K562 (cell line): ENCODE measurements at regions not wholly inside any gene's neighbourhood (a gene's known extent, or its start where the extent isn't known, plus 50 kb on each side); places are given as distances from the start of the nearest gene placed in this dataset.
"Not testable (repeated sequence)": the region's sequence is repeated elsewhere in the genome, so short reads cannot be mapped to it uniquely, and the experiment has no call there.

Experiments
- ATAC-seq: fragments of 200-7000 bp; cut with Tn5 transposase; 3 replicates; pipeline ENCODE4 v1.9.1; 2020; ENCODE audit warnings: moderate library complexity
- BruUV-seq: library from RNA; stranded (reverse); fragments of 400-500 nt; replicated peaks from 2 replicates; lab custom pipeline; 2021; lab: Mats Ljungman, UMichigan
- CTCF ChIA-PET: fragments of 300-600 bp; formaldehyde crosslinking; extraction: SDS; loops from one replicate; lab custom pipeline; 2021; ENCODE audit warnings: low intra/inter-chr PET ratio; lab: Yijun Ruan, JAX
- POLR2A ChIA-PET: fragments of 300-600, 350-650 bp; sonication (Branson Sonifier 250); formaldehyde crosslinking; extraction: SDS; loops from one replicate; lab custom pipeline; 2021; ENCODE audit warnings: antibody characterized with exemption, inconsistent platforms; lab: Yijun Ruan, JAX
- DNase-seq, 4 experiments: peaks; one replicate each; pipeline versions ENCODE4 v3.0.0 to v3.0.0-alpha.2; 2011 to 2018; ENCODE audit warnings: low spot score in 3 of 4, mixed read lengths in 3 of 4; ENCODE audit errors: extremely low read depth in 1 of 4
- FAIRE-seq: peaks from 2 replicates; lab custom pipeline; 2011; peaks lifted over from hg19 to GRCh38; lab: Jason Lieb, UNC
- H2AFZ ChIP-seq: 2 replicates; pipeline ENCODE4 v1.6.0; 2011; ENCODE audit warnings: low read depth, low read length, control low read depth, inconsistent platforms
- H3K27ac ChIP-seq: fragments of 200-600 bp; 3 replicates; pipeline ENCODE4 v1.8.0; 2011; ENCODE audit warnings: low read depth, mild to moderate bottlenecking, control low read depth, inconsistent platforms, low read length, moderate library complexity, mixed read lengths; ENCODE audit errors: extremely low read depth
- H3K27me3 ChIP-seq, 2 experiments: fragments of 300-600 bp in 1 of 2; 2 replicates in 1 of 2; 3 replicates in 1 of 2; pipeline versions ENCODE4 v1.6.0 to v1.8.0; 2011; ENCODE audit warnings: inconsistent platforms in 2 of 2, low read length in 2 of 2, mild to moderate bottlenecking in 1 of 2, mixed read lengths in 1 of 2, moderate library complexity in 1 of 2; ENCODE audit not compliant: control insufficient read depth in 2 of 2, insufficient read depth in 2 of 2
- H3K36me3 ChIP-seq: fragments of 300-600 bp; 3 replicates; pipeline ENCODE4 v1.8.0; 2011; ENCODE audit warnings: mild to moderate bottlenecking, low read length, inconsistent platforms; ENCODE audit not compliant: control insufficient read depth, insufficient read depth
- H3K4me1 ChIP-seq, 2 experiments: fragments of 200-600 bp in 1 of 2; replicated peaks in 1 of 2; 2 replicates in 1 of 2; 3 replicates in 1 of 2; pipeline versions ENCODE4 v1.5.1 to v1.8.0; 2011; ENCODE audit warnings: inconsistent platforms in 2 of 2, low read length in 2 of 2, mild to moderate bottlenecking in 1 of 2, mixed read lengths in 1 of 2, moderate library complexity in 1 of 2; ENCODE audit not compliant: control insufficient read depth in 2 of 2, insufficient read depth in 2 of 2
- H3K4me2 ChIP-seq: 2 replicates; pipeline ENCODE4 v1.6.1; 2011; ENCODE audit warnings: low read length, control low read depth, inconsistent platforms, mixed read lengths; ENCODE audit not compliant: insufficient read depth
- H3K4me3 ChIP-seq: fragments of 200-600 bp; sonication (generic), shearing (Covaris generic); 2 replicates; pipeline ENCODE4 v1.5.1; 2016; ENCODE audit warnings: control low read depth, inconsistent platforms
- H3K79me2 ChIP-seq: fragments of 200-600 bp; 3 replicates; pipeline ENCODE4 v1.8.0; 2011; ENCODE audit warnings: low read length, inconsistent platforms; ENCODE audit not compliant: control insufficient read depth, insufficient read depth
- H3K9ac ChIP-seq, 2 experiments: 2 replicates each; pipeline versions ENCODE4 v1.6.0 to v1.6.1; 2011; ENCODE audit warnings: low read depth in 2 of 2, low read length in 2 of 2, control low read depth in 1 of 2, inconsistent platforms in 1 of 2, mild to moderate bottlenecking in 1 of 2, mixed read lengths in 1 of 2; ENCODE audit not compliant: insufficient read depth in 1 of 2
- H3K9me1 ChIP-seq: one replicate; pipeline ENCODE4 v1.6.0; 2011; ENCODE audit warnings: inconsistent platforms, mild to moderate bottlenecking, low read length, moderate library complexity; ENCODE audit not compliant: control insufficient read depth, insufficient read depth
- H3K9me3 ChIP-seq: replicated peaks from 2 replicates; pipeline ENCODE4 v1.5.1; 2011; ENCODE audit warnings: low read depth, low read length, inconsistent platforms; ENCODE audit not compliant: control insufficient read depth, insufficient read depth
- H4K20me1 ChIP-seq: replicated peaks from 2 replicates; pipeline ENCODE4 v1.6.1; 2011; ENCODE audit warnings: low read length, inconsistent platforms, mixed read lengths; ENCODE audit not compliant: control insufficient read depth, insufficient read depth
- FOXP4 ChIP-seq: sonication (generic); formaldehyde crosslinking; IDR thresholded peaks from 2 replicates; pipeline ENCODE4 v1.8.0; 2022; ENCODE audit warnings: mild to moderate bottlenecking, missing genetic modification reagents, borderline replicate concordance
- NCOR1 ChIP-seq: fragments of 450-650 bp; IDR thresholded peaks from 2 replicates; pipeline ENCODE4 v1.6.1; 2016; ENCODE audit warnings: mild to moderate bottlenecking, moderate library complexity
- YBX1 ChIP-seq: fragments of 450-650 bp; IDR thresholded peaks from 2 replicates; pipeline ENCODE4 v1.7.1; 2016; ENCODE audit warnings: mild to moderate bottlenecking
- ZNF785 ChIP-seq: fragments of 250-450 bp; sonication (Bioruptor Pico); IDR thresholded peaks from 2 replicates; pipeline ENCODE4 v1.4.0; 2020; ENCODE audit warnings: mild to moderate bottlenecking
- WGBS: fragments of 100-300 bp; shearing (Covaris generic); methylation state at CpG from one replicate; pipeline ENCODE4 v1.1.6; 2016; ENCODE audit warnings: low coverage, mixed read lengths; ENCODE audit not compliant: insufficient coverage; ENCODE audit errors: missing lambda C conversion rate; 5-methylcytosine and 5-hydroxymethylcytosine counted together
- in situ Hi-C: fragments of 300-500 bp; cut with MboI; formaldehyde crosslinking; loops from 4 replicates; pipeline ENCODE4 v1.15.0; 2018; ENCODE audit warnings: inconsistent platforms, mixed read lengths
- intact Hi-C: fragments of 100-400 bp; cut with micrococcal nuclease; formaldehyde crosslinking; loops from 2 replicates; pipeline ENCODE4 v1.14.2; 2022

DNA sequence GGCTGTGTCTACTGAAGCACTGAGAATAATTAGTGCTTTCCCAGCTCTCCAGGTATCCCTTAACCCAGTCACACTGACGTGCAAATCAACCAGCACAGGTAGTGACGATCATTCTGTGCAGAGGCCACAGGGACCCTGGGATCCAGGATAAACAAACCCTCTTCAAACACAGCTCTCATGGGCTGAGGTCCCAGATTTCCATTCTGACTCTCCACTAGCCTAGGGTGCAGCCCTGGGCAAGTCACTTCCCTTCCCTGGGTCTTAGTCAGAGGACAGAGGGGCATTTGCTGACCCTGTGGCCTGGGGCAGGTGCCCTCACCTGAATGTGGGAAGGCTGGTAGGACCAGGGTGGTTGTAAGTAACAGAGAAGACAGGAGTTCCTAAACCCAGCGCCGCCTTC is 724.7 kb downstream of the MATN1 start (continued):
- TF ChIP-seq FOXP4 (CRISPR knock-in tag) (no peak), YBX1 (no peak), NCOR1 (no peak), ZNF785 (CRISPR knock-in tag) (no peak)
- TF ChIP-seq, all 486 proteins: peak for 0

GRCh38 chr1:29997818-29998217 is 725.6 kb downstream of the MATN1 start:
- intact Hi-C loops, H3K27ac ChIP-seq, H3K4me3 ChIP-seq, in situ Hi-C loops, H2AFZ ChIP-seq, DNase-seq, FAIRE-seq, ATAC-seq, H3K9me3 ChIP-seq, CTCF ChIA-PET, H4K20me1 ChIP-seq, H3K36me3 ChIP-seq, H3K4me2 ChIP-seq, H3K27me3 ChIP-seq, H3K4me1 ChIP-seq, H3K9me1 ChIP-seq, H3K9ac ChIP-seq, BruUV-seq, POLR2A ChIA-PET, H3K79me2 ChIP-seq: not testable (repeated sequence)
- WGBS: 0% methylated on average over 1 of the region's 3 CpGs
